ENCODE measurements at regions not wholly inside any gene's neighbourhood (a gene's known extent, or its start where the extent isn't known, plus 50 kb on each side); places are given as distances from the start of the nearest gene placed in this dataset.

DNA sequence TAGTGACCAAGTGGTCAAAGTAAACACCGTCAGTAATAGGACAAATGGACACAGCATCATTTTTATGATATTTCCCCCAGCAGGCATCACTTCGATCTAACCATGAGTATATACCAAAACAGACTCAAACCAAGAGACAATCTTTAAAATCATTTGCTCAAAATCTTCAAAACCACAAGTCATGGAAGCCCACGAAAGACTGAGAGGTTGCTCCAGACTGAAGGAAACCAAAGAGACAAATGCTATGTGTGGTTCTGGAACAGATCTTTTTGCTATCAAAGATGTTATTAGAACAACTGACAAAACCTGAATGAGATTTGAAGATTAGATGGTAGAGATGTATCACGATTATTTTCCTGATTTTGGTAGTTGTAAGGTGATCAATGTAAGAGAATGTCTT lies 197.7 kb downstream of the TBXT start:
- no peak for TF ChIP-seq POLR2A (IDR thresholded peaks at IDR 0.05)
- TF ChIP-seq, protein P1, sequence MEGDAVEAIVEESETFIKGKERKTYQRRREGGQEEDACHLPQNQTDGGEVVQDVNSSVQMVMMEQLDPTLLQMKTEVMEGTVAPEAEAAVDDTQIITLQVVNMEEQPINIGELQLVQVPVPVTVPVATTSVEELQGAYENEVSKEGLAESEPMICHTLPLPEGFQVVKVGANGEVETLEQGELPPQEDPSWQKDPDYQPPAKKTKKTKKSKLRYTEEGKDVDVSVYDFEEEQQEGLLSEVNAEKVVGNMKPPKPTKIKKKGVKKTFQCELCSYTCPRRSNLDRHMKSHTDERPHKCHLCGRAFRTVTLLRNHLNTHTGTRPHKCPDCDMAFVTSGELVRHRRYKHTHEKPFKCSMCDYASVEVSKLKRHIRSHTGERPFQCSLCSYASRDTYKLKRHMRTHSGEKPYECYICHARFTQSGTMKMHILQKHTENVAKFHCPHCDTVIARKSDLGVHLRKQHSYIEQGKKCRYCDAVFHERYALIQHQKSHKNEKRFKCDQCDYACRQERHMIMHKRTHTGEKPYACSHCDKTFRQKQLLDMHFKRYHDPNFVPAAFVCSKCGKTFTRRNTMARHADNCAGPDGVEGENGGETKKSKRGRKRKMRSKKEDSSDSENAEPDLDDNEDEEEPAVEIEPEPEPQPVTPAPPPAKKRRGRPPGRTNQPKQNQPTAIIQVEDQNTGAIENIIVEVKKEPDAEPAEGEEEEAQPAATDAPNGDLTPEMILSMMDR (IDR thresholded peaks at IDR 0.05), result no peak
